ENCODE measurements at regions not wholly inside any gene's neighbourhood (a gene's known extent, or its start where the extent isn't known, plus 50 kb on each side); places are given as distances from the start of the nearest gene placed in this dataset.
"Not testable (repeated sequence)": the region's sequence is repeated elsewhere in the genome, so short reads cannot be mapped to it uniquely, and the experiment has no call there.

- not testable (repeated sequence) for DNase-seq
These were observed 225.8 kb upstream of the MSX2 start for GRCh38 chr5:174498575-174498974.

GRCh38 chr5:174500636-174501035 is 223.7 kb upstream of the MSX2 start:
- no peak for DNase-seq

DNA sequence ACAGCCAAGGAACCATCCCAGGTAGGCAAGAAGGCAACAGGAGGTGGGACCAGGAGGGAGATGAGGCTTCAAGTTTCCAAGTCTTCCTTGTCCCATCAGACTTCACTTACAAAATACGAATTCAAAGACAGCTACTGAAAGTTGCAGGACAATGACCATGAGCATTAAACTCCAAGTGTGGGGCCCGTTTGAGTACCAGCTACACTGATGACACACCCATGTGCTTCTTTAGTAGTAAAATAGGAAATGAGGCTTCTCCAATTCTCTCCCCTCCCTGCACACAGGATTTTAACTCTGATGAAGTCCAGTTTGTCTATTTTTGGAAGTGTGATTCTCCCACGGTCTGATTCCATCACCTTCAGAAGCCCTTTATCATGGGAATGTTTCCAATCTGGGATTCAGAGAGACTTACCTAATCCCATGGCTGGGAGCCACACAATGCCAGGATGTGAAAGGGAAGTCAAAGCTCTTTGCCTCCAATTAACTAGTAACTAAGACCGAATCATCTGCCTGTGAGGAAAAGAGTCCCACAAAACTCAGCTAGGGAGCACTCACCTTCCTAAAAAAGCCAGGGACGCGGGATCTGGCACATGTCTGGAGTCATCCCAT is 222.8 kb upstream of the MSX2 start:
- no peak for DNase-seq

DNA sequence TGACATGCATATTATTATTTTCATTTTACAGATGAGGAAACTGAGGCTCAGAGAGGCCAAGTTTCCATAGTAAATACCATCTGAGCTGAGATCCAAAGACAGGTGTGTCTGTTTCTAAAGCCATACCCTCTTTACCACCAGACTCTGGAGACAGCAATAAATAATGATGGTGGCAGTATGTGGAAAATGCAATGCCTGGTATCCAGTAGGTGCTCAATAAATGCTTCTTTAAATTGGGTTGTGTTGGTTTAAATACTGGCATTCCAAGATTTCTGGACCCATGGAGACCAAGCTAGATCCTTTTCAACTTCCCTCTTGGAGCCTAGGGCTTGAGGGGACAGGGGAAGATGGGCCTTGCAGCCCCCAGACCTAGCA is 221.3 kb upstream of the MSX2 start:
- DNase-seq: no peak

- DNase-seq: no peak
These were observed 220.7 kb upstream of the MSX2 start for GRCh38 chr5:174503461-174504265.

- DNase-seq: no peak
These were observed 220.1 kb upstream of the MSX2 start for GRCh38 chr5:174504266-174504726.

- no peak for DNase-seq
These were observed 218.8 kb upstream of the MSX2 start for GRCh38 chr5:174505621-174506020.

- DNase-seq: not testable (repeated sequence)
These were observed 213.5 kb upstream of the MSX2 start for GRCh38 chr5:174510782-174511453.

- no peak for DNase-seq
These were observed 212.6 kb upstream of the MSX2 start for GRCh38 chr5:174511714-174512253.

DNA sequence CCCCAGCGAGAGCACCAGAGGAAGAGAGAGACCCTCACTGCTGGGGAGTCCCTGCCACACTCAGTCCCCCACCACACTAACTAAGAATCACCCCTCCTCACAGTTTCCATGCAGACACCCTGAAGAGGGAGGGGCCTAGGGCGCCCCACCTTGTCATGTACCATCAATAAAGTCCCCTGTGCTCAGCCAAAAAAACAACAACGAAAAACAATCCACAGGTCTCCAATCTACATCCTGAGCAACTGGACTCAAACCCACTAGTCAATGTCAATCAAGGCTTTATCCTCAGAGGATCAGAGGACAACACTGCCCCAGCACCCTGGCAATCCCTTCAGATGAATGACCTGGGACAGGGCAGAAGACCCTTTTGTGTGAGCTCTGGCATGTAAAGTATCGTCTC is 210.1 kb upstream of the MSX2 start:
- DNase-seq: no peak

DNA sequence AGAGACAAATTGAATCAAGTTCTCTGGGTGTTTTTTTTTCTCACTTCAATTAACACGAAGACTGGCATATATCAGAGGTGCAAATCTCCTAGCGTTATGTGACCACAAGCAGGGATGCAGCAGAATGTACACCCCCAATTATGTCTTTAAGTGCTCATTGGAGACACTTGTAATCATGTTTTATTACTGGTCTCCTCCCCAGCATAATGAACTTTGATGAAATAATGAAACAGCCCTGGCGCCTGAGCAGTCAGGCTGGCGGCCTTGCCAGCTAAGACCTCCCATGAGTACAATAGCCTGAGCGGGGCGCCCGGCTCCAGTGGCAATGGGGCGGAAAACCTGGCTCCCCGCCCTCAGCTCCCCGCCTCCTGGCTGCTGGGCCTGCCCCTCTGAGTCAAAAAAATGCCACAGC is 209.4 kb upstream of the MSX2 start:
- no peak for DNase-seq

DNA sequence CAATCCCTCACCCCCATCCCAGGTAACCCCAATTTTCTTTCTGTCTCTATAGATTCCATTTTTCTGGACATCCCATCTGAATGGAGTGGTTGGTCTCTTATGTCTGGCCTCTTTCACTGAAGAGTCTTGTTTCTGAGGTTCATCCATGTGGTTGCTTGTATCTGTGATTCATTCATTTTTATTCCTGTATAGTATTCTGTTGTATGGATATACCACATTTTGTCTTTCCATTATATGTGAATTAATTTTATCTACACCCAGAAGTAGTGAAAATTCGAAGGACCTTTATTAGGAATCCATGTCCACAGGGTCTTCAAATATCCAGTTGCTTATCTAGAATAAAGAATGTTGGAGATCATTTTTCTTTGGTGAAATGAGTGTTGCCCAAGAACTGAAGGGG is 207.6 kb upstream of the MSX2 start:
- no peak for DNase-seq

GRCh38 chr5:174518512-174518911 is 205.9 kb upstream of the MSX2 start:
- DNase-seq: no peak

DNA sequence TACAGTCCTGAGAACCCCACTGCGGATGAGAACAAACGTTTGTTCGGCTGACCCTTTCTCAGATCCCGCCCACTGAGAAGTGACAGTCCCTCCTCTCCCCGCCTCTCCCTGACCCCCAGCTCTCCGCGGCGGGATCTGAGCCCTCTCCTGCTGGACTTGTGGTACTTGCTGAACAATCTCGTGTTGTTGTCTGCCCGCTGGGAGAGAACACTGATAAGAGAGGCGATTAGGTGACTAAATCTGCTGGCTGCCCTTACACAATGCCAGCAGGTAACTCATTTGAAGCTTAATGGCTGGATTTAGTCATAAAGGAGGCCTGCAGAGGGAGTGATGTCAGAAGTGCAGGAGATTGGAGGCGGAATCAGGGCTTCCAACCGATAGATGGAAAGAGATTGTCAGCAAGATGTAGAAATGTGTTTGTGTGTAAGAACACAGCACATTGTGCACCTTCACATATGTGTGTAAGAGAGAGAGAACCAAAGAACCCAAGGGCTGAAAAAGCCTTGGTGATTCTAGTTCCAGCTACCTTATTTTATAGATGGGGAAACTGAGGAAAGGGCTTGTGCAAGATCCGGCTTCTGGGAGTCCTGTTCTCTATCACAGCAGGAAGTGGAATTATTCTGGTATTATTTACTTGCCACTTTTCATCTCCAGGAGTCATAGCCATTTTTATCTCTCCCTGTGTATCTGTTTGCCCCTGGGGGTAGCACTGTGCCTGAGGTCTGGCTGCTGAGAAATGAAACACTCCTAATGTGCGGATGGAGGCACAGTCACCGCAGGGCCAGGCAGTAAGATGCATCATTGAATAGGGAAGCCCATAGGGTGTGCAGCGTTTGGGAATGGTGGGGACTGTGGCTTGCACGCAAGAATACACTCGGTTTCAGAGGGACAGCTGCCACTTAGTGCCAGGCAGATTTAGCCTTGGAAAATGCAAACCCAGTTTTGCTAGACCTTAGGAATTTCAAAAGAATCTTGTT is 203.7 kb upstream of the MSX2 start:
- DNase-seq: no peak

DNA sequence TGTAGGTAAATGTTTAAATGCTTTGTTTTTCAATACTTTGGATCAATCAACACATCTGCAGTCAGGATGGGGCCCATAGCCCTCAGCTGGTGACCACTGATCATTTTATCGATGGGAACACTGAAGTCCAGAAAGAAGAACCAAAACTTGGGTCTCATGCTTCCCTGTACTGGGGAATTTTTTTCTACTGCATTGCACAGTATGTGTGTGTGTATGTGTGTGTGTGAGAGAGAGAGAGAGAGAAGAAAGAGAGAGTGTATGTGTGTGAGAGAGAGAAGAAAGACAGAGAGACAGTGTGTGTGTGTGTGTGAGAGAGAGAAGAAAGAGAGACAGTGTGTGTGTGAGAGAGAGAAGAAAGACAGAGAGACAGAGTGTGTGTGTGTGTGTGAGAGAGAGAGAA is 202.9 kb upstream of the MSX2 start:
- DNase-seq: no peak

GRCh38 chr5:174522480-174523260 is 201.7 kb upstream of the MSX2 start:
- DNase-seq: no peak

DNA sequence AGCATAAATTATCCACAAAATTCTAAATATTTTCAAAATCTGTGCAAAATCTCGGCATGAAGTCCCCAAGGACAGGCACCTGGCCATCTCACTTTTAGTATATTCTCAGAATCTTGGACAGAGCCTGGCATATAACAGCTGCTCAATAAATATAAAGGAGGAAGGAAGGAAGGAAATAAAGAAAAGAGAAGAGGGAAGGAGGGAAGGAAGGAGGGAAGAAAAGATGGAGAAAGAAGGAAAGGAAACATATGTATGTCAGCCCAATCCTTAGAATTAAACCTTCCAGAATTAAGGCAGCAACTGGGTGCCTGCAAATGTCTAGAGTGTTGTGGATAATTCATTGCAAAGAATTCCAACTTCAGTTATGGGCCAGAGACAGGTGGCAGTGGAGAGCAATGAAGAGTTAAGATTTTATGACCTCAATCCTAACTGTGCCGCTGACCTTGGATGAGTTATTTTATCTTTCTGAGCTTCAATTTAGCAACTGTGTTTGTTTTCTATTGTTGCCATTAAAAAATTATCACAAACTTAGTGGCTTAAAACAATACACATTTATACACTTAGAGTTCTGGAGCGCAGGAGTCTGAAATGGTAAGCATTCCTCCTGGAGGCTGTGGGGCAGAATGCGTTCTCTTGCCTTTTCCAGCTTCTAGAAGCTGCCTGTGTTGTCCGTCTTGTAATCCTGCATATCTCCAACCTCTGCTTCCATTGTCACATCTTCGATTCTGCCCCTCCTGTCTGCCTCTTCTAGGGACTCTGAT is 200.9 kb upstream of the MSX2 start:
- DNase-seq: no peak

DNA sequence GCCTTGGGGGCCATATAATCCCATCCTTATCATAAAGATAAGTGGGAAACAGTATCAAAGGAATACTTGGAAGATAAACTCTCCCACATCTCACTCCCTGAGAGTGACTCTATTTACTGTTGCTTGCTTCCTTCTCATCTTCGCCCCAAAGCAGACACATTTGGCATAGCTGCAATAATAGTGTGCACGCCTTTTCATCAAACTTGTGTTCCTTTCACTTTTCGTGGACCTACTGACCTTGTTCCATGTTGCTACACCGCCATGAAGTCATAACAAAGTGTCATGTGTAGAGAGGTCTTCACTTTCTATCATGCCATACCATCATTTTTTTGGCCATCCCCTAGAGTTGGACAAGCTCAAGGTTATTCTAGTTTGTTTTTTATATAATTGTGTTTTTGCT is 200.0 kb upstream of the MSX2 start:
- no peak for DNase-seq

DNA sequence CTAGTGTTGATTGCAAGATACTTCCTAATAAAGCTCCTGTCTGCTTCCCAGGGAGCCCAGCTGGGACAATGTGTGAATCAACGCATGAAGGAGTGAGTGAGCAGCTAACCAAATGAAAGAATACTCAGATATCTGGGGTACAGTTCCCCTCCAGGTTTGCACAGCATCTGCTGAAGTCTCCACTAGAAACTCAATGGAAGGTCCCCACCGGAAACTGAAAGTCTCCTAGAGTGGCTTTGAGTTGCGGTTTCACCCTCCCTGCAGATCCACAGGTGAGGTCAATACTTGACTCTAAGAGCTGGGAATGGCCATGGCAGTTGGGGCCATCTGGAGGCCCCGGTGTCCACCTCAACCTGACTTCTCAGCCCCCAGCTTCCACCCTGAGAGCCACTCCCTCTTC is 198.2 kb upstream of the MSX2 start:
- DNase-seq: no peak

DNA sequence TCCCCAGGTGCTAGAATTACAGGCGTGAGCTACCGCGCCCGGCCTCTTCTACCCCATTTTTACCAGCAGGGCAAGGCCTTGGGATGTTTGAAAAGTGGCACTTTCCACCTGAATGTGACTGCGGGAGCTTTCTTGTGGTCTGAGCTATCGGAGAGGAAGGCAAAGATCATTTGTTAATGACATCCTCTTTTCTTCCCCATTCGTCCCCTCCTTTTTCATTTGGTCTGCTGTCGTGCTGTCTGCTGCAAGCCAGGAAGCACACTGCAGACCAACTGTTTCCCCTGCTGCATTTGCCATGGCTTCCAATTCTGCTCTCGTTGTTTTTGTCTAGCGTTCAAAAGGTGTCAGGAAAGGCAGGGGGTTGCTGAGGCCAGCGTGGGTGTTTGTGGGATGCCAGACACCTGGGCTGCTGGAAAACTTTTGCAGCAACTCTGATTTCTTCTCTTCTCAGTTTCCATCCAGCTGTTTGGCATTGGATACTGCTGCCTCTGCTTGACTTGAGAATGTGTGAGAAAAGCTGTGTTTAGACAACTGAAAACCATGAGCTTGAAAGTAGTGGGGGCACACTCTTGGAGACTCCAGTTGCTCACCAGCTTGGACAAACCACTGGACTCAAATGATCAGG is 196.4 kb upstream of the MSX2 start:
- DNase-seq: no peak

Data from NCI-H226 (cell line).